ENCODE measurements at regions not wholly inside any gene's neighbourhood (a gene's known extent, or its start where the extent isn't known, plus 50 kb on each side); places are given as distances from the start of the nearest gene placed in this dataset.

- ATAC-seq = peak; percentile 77
- TF ChIP-seq TOX (CRISPR knock-in tag; IDR thresholded peaks at IDR 0.05; ENCODE audit: borderline replicate concordance) = no peak
- TF ChIP-seq BACH2 (CRISPR knock-in tag; IDR thresholded peaks at IDR 0.05; ENCODE audit: borderline replicate concordance) = no peak
- TF ChIP-seq TSHZ2 (CRISPR knock-in tag; IDR thresholded peaks at IDR 0.05) = no peak
- no peak for TF ChIP-seq ISL1 (CRISPR knock-in tag; IDR thresholded peaks at IDR 0.05)
- TF ChIP-seq ESRRG (CRISPR knock-in tag; IDR thresholded peaks at IDR 0.05) = no peak
- TF ChIP-seq ZFP30 (CRISPR knock-in tag; IDR thresholded peaks at IDR 0.05) = no peak
- no peak for TF ChIP-seq ZNF8 (CRISPR knock-in tag; IDR thresholded peaks at IDR 0.05)
- TF ChIP-seq, protein P1, sequence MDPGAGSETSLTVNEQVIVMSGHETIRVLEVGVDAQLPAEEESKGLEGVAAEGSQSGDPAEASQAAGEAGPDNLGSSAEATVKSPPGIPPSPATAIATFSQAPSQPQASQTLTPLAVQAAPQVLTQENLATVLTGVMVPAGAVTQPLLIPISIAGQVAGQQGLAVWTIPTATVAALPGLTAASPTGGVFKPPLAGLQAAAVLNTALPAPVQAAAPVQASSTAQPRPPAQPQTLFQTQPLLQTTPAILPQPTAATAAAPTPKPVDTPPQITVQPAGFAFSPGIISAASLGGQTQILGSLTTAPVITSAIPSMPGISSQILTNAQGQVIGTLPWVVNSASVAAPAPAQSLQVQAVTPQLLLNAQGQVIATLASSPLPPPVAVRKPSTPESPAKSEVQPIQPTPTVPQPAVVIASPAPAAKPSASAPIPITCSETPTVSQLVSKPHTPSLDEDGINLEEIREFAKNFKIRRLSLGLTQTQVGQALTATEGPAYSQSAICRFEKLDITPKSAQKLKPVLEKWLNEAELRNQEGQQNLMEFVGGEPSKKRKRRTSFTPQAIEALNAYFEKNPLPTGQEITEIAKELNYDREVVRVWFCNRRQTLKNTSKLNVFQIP (CRISPR knock-in tag; IDR thresholded peaks at IDR 0.05; ENCODE audit: borderline replicate concordance, low read depth) = no peak
- no peak for TF ChIP-seq ZNF70 (CRISPR knock-in tag; IDR thresholded peaks at IDR 0.05)
- TF ChIP-seq, protein P2, sequence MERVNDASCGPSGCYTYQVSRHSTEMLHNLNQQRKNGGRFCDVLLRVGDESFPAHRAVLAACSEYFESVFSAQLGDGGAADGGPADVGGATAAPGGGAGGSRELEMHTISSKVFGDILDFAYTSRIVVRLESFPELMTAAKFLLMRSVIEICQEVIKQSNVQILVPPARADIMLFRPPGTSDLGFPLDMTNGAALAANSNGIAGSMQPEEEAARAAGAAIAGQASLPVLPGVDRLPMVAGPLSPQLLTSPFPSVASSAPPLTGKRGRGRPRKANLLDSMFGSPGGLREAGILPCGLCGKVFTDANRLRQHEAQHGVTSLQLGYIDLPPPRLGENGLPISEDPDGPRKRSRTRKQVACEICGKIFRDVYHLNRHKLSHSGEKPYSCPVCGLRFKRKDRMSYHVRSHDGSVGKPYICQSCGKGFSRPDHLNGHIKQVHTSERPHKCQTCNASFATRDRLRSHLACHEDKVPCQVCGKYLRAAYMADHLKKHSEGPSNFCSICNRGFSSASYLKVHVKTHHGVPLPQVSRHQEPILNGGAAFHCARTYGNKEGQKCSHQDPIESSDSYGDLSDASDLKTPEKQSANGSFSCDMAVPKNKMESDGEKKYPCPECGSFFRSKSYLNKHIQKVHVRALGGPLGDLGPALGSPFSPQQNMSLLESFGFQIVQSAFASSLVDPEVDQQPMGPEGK (CRISPR knock-in tag; IDR thresholded peaks at IDR 0.05; ENCODE audit: borderline replicate concordance) = no peak
Observed at GRCh38 chr4:20615486-20616260, 84.6 kb upstream of the PACRGL start.

- ATAC-seq = no peak
- TF ChIP-seq ISL1 (CRISPR knock-in tag; IDR thresholded peaks at IDR 0.05) (no peak), CSDC2 (CRISPR knock-in tag; IDR thresholded peaks at IDR 0.05) (no peak), RARB (CRISPR knock-in tag; IDR thresholded peaks at IDR 0.05) (no peak), ESRRG (CRISPR knock-in tag; IDR thresholded peaks at IDR 0.05) (no peak), ZC3H10 (CRISPR knock-in tag; IDR thresholded peaks at IDR 0.05) (no peak), OSR1 (CRISPR knock-in tag; IDR thresholded peaks at IDR 0.05) (no peak), GLIS3 (CRISPR knock-in tag; IDR thresholded peaks at IDR 0.05) (no peak), SNAI2 (CRISPR knock-in tag; IDR thresholded peaks at IDR 0.05) (no peak), ZNF70 (CRISPR knock-in tag; IDR thresholded peaks at IDR 0.05) (no peak), BACH2 (CRISPR knock-in tag; IDR thresholded peaks at IDR 0.05; ENCODE audit: borderline replicate concordance) (no peak), TCF4 (CRISPR knock-in tag; IDR thresholded peaks at IDR 0.05; ENCODE audit: borderline replicate concordance) (no peak), PPARA (CRISPR knock-in tag; IDR thresholded peaks at IDR 0.05; ENCODE audit: borderline replicate concordance) (no peak), ARNTL (CRISPR knock-in tag; IDR thresholded peaks at IDR 0.05; ENCODE audit: borderline replicate concordance, low read depth) (no peak), ZFP3 (CRISPR knock-in tag; IDR thresholded peaks at IDR 0.05) (no peak), ZFP30 (CRISPR knock-in tag; IDR thresholded peaks at IDR 0.05) (no peak), ZNF565 (CRISPR knock-in tag; conservative IDR thresholded peaks at IDR 0.05; ENCODE audit: low read depth) (no peak)
- TF ChIP-seq, protein P3, sequence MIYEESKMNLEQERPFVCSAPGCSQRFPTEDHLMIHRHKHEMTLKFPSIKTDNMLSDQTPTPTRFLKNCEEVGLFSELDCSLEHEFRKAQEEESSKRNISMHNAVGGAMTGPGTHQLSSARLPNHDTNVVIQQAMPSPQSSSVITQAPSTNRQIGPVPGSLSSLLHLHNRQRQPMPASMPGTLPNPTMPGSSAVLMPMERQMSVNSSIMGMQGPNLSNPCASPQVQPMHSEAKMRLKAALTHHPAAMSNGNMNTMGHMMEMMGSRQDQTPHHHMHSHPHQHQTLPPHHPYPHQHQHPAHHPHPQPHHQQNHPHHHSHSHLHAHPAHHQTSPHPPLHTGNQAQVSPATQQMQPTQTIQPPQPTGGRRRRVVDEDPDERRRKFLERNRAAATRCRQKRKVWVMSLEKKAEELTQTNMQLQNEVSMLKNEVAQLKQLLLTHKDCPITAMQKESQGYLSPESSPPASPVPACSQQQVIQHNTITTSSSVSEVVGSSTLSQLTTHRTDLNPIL (CRISPR knock-in tag; IDR thresholded peaks at IDR 0.05; ENCODE audit: low read depth) = no peak
- TF ChIP-seq, protein P2 (CRISPR knock-in tag; IDR thresholded peaks at IDR 0.05; ENCODE audit: borderline replicate concordance) = no peak
- TF ChIP-seq, protein P1 (CRISPR knock-in tag; IDR thresholded peaks at IDR 0.05; ENCODE audit: borderline replicate concordance, low read depth) = no peak
- TF ChIP-seq, protein P4, sequence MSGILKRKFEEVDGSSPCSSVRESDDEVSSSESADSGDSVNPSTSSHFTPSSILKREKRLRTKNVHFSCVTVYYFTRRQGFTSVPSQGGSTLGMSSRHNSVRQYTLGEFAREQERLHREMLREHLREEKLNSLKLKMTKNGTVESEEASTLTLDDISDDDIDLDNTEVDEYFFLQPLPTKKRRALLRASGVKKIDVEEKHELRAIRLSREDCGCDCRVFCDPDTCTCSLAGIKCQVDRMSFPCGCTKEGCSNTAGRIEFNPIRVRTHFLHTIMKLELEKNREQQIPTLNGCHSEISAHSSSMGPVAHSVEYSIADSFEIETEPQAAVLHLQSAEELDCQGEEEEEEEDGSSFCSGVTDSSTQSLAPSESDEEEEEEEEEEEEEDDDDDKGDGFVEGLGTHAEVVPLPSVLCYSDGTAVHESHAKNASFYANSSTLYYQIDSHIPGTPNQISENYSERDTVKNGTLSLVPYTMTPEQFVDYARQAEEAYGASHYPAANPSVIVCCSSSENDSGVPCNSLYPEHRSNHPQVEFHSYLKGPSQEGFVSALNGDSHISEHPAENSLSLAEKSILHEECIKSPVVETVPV (CRISPR knock-in tag; IDR thresholded peaks at IDR 0.05) = no peak
Observed at GRCh38 chr4:20616313-20616712, 83.9 kb upstream of the PACRGL start.
